Neural cell (in vitro differentiated cells): ENCODE measurements at regions not wholly inside any gene's neighbourhood (a gene's known extent, or its start where the extent isn't known, plus 50 kb on each side); places are given as distances from the start of the nearest gene placed in this dataset.

Experiments
- EZH2 ChIP-seq: fragments of 200-600, 300-800 bp; shearing (Covaris generic), sonication (generic); IDR thresholded peaks from 2 replicates; pipeline ENCODE4 v1.6.1; 2014; ENCODE audit warnings: antibody characterized with exemption, low read length, borderline replicate concordance, mild to moderate bottlenecking; ENCODE audit not compliant: insufficient read depth, poor library complexity, severe bottlenecking
- MXI1 ChIP-seq: fragments of 450-650 bp; conservative IDR thresholded peaks from 2 replicates; pipeline ENCODE4 v1.6.1; 2014; ENCODE audit warnings: antibody characterized with exemption, mild to moderate bottlenecking; ENCODE audit not compliant: poor library complexity, severe bottlenecking
- RAD21 ChIP-seq: fragments of 450-650 bp; conservative IDR thresholded peaks from 2 replicates; pipeline ENCODE4 v1.6.1; 2014; ENCODE audit warnings: antibody characterized with exemption, mild to moderate bottlenecking, moderate library complexity
- TAF1 ChIP-seq: IDR thresholded peaks from 2 replicates; pipeline ENCODE4 v1.6.1; 2012; ENCODE audit warnings: low read depth
- TF ChIP-seq, protein P1 (sequence below): fragments of 450-650 bp; IDR thresholded peaks from 2 replicates; pipeline ENCODE4 v1.5.1; 2014; ENCODE audit warnings: antibody characterized with exemption, mild to moderate bottlenecking, moderate library complexity; ENCODE audit not compliant: poor library complexity, severe bottlenecking

DNA sequence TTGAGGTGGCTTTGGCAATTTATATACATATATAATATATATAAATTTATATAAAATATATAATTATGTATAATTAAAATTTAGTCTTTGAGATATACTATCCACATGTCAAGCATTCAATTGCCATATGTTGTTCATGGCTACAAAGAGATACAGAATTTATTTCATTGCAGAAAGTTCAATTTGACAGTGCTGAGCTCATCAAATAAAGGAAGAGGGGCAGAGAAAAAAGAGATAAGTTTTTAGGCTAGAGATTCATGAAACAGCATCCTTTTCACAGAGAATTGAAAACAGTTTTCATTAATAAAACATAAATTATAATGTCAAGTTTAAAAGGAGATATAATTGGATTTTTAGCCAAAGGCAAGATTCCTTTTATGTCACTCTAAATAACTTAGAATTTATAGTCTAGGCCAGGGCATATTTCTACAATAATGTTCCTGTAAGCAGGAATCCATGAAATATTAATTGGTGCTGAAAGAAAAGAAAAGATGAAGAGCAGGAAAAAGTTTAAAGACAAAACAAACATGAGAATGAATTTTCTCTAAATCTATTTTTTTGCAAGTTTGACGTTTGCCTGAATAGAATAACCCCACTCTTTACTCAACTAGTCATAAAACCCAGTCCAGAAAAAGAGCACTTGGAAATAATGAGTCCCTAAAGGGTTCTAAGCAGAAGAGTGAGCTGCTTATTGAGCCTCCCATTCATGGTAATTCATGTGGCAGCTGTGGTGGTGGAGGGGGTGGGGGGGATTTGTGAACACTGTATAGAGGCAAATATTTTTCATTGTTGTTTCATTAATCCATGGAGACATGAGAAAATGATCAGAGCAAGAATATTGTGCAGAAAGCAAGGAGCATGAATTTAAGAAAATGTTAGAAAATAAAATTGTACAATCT, 1279.5 kb downstream of the CDH12 start:
- TF ChIP-seq, protein P1, sequence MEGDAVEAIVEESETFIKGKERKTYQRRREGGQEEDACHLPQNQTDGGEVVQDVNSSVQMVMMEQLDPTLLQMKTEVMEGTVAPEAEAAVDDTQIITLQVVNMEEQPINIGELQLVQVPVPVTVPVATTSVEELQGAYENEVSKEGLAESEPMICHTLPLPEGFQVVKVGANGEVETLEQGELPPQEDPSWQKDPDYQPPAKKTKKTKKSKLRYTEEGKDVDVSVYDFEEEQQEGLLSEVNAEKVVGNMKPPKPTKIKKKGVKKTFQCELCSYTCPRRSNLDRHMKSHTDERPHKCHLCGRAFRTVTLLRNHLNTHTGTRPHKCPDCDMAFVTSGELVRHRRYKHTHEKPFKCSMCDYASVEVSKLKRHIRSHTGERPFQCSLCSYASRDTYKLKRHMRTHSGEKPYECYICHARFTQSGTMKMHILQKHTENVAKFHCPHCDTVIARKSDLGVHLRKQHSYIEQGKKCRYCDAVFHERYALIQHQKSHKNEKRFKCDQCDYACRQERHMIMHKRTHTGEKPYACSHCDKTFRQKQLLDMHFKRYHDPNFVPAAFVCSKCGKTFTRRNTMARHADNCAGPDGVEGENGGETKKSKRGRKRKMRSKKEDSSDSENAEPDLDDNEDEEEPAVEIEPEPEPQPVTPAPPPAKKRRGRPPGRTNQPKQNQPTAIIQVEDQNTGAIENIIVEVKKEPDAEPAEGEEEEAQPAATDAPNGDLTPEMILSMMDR = no peak
- TF ChIP-seq EZH2 (no peak), TAF1 (no peak), MXI1 (no peak), RAD21 (no peak)
